T47D (cell line): ENCODE measurements at regions not wholly inside any gene's neighbourhood (a gene's known extent, or its start where the extent isn't known, plus 50 kb on each side); places are given as distances from the start of the nearest gene placed in this dataset.
A peak's percentile ranks its signal among the peaks of the same experiment; 100 is the strongest.

Experiments
- DNase-seq, 2 experiments: peaks; one replicate each; pipeline versions ENCODE4 v3.0.0 to v3.0.0-alpha.2; 2011 to 2012; ENCODE audit warnings: low read depth in 1 of 2, low spot score in 1 of 2
- JUND ChIP-seq: IDR thresholded peaks from 2 replicates; pipeline ENCODE4 v1.6.1; 2012; ENCODE audit warnings: low read depth
- in situ Hi-C: cut with HindIII; loops from 2 replicates; pipeline ENCODE4 v1.10.0; 2016; ENCODE audit warnings: low sequenced_read_pairs, low pct_unique_long_range_greater_than_20kb

GRCh38 chr6:120853489-120853888, 480.8 kb downstream of the TBC1D32 start:
- in situ Hi-C loops, result no loop called here
- no peak for TF ChIP-seq JUND
- no peak for DNase-seq

- in situ Hi-C loops, result no loop called here
- no peak for TF ChIP-seq JUND
- no peak for DNase-seq
These were observed 481.9 kb downstream of the TBC1D32 start for GRCh38 chr6:120852293-120852849.

GRCh38 chr6:120826253-120826652, 508.0 kb downstream of the TBC1D32 start:
- TF ChIP-seq JUND, result no peak
- peak; percentile 22 to 62 for DNase-seq
- in situ Hi-C loops, result no loop called here

- no peak for DNase-seq
- no peak for TF ChIP-seq JUND
- in situ Hi-C loops, result no loop called here
These were observed 517.5 kb downstream of the TBC1D32 start for GRCh38 chr6:120816794-120817193.

GRCh38 chr6:120805276-120805675, 529.0 kb downstream of the TBC1D32 start:
- in situ Hi-C loops, result no loop called here
- TF ChIP-seq JUND, result no peak
- no peak for DNase-seq

GRCh38 chr6:120804612-120805011, 529.7 kb downstream of the TBC1D32 start:
- no peak for TF ChIP-seq JUND
- DNase-seq, result no peak
- in situ Hi-C loops, result no loop called here

- in situ Hi-C loops, result no loop called here
- no peak for DNase-seq
- TF ChIP-seq JUND, result no peak
These were observed 547.6 kb downstream of the TBC1D32 start for GRCh38 chr6:120786682-120787081.

GRCh38 chr6:120786256-120786655, 548.0 kb downstream of the TBC1D32 start:
- DNase-seq, result no peak
- in situ Hi-C loops, result no loop called here
- no peak for TF ChIP-seq JUND

GRCh38 chr6:120785459-120786086, 548.7 kb downstream of the TBC1D32 start:
- in situ Hi-C loops, result no loop called here
- no peak for TF ChIP-seq JUND
- no peak for DNase-seq

GRCh38 chr6:120779441-120779840, 554.8 kb downstream of the TBC1D32 start:
- in situ Hi-C loops, result no loop called here
- no peak for DNase-seq
- no peak for TF ChIP-seq JUND

GRCh38 chr6:120775698-120776097, 558.6 kb downstream of the TBC1D32 start:
- in situ Hi-C loops, result no loop called here
- no peak for DNase-seq
- no peak for TF ChIP-seq JUND

- in situ Hi-C loops, result no loop called here
- DNase-seq, result no peak
- TF ChIP-seq JUND, result no peak
These were observed 560.0 kb downstream of the TBC1D32 start for GRCh38 chr6:120774275-120774674.

GRCh38 chr6:120771019-120771418, 563.3 kb downstream of the TBC1D32 start:
- no peak for DNase-seq
- TF ChIP-seq JUND, result no peak
- in situ Hi-C loops, result no loop called here

GRCh38 chr6:120764312-120764711, 570.0 kb downstream of the TBC1D32 start:
- TF ChIP-seq JUND, result no peak
- peak in 1 of 2 experiments; percentile 33 for DNase-seq
- in situ Hi-C loops, result no loop called here
